ENCODE measurements at regions not wholly inside any gene's neighbourhood (a gene's known extent, or its start where the extent isn't known, plus 50 kb on each side); places are given as distances from the start of the nearest gene placed in this dataset.
"Not testable (repeated sequence)": the region's sequence is repeated elsewhere in the genome, so short reads cannot be mapped to it uniquely, and the experiment has no call there.

GRCh38 chr5:6078881-6079280 lies 299.5 kb downstream of the MED10 start:
- DNase-seq (ENCODE audit: low read depth in 3 of 3) = no peak

DNA sequence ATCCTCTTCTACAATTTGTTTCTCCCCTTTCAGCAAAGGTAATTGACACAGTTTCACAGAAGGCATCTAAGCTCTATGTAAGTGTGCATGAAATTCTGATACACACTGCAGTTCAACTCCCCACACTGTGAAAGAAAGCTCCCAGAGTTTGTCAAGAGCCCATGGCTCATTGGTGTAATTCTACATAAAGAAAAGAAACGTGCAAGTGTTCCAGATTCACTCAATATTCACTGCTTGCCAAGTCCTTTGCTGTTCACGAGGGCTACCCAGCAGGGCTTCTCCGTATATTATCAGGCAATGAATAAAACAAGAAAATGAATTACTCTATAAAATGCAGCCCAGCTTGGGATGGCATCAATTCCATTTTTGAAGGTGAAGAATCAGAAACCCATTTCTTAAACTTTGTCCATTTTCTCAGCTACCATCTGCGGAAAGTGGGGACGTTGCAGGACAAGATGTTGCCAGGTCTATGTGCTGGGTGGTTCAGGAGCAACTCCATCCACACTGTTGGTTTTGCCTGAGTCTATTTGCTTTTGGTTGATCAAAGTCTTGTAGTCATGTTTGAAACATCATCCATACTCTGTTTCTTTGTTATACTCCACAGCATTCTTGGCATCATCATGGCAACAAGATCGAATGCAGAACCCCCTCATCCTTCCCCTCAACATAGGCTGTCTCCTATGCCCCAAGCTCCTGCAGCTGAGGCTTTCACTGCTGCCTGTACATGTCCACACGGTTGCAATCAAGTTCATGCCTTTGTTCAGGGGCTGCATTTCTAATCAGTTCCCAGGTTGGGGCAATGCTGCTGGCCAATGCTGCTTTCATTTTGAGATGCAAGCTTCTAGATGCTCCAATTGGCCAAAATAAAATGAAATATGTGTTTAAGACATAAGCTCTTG lies 301.8 kb downstream of the MED10 start:
- DNase-seq (ENCODE audit: low read depth in 3 of 3) = no peak

DNA sequence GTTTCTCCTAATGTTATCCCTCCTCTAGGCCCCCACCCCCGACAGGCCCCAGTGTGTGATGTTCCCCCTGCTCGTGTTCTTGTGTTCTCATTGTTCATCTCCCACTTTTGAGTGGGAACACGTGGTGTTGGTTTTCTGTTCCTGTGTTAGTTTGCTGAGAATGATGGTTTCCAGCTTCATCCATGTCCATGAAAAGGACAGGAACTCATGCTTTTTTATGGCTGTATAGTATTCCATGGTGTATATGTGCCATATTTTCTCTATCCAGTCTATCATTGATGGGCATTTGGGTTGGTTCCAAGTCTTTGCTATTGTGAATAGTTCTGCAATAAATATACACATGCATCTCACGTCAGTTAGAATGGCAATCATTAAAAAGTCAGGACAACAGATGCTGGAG lies 305.9 kb downstream of the MED10 start:
- not testable (repeated sequence) for DNase-seq (ENCODE audit: low read depth in 3 of 3)

- DNase-seq (ENCODE audit: low read depth in 3 of 3) = no peak
Observed at GRCh38 chr5:6069496-6070185, 308.7 kb downstream of the MED10 start.

DNA sequence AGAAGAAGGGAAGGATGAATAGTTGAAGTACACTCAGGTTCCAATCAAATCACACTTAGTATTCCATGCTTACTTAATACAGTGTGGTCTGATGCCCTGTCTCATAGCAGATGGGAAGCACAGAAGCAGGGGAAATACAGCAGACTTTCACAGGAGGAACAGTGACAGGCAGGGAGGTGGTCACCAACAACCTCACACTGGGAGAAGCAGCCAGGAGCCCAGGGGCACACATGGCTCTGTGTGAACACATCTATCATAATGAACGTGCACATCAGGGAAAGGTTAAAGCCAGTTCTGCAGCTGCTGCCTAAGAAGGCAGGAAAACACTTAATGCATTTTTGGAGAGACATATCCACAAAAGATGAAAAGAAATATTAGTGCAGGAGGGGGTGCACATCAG lies 312.3 kb downstream of the MED10 start:
- no peak for DNase-seq (ENCODE audit: low read depth in 3 of 3)

GRCh38 chr5:6059137-6059800 lies 319.1 kb downstream of the MED10 start:
- no peak for DNase-seq (ENCODE audit: low read depth in 3 of 3)

DNA sequence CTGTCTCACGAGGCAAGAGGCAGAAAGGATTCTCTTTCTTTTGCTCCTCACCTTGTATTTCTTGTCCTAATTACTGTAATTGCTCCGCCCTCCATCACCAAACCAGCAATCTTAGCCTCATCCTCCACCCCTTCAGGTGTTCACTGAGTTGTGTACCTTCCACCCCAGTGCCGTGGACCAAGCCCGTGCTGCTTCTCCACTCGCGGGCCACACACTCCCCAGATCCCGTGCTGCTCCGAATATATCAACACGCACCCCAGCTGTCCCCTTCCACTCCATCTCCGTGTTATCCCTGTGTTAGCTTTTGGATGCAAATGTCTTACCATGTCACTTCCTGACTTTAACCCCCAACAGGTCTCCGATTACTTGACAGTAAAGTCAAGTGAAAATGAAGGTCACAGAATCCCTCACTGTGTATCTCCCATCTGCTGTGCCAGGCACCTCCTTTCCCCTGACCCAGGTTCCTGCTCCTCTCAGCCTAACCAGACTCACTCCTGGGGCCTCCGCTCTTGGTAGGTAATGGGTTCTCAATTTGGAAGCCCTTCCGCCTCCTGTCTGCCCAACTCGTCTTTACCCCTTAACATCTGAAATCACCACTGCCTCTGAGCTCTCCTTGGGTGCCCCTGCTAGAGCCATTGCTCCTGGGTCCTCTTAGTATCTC lies 320.2 kb downstream of the MED10 start:
- DNase-seq (ENCODE audit: low read depth in 3 of 3) = no peak

DNA sequence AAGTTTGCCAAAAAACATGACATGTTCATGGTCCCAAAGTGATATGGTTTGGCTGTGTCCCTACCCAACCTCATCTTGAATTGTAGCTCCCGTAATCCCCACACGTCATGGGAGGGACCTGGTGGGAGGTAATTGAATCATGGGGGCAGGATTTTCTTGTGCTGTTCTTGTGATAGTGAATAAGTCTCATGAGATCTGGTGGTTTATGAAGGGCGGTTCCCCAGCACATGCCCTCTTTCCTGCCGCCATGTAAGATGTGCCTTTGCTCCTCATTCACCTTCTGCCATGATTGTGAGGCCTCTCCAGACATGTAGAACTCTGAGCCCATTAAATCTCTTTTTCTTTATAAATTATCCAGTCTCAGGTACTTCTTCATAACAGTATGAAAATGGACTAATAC lies 322.1 kb downstream of the MED10 start:
- no peak for DNase-seq (ENCODE audit: low read depth in 3 of 3)

- DNase-seq (ENCODE audit: low read depth in 3 of 3) = no peak
Observed at GRCh38 chr5:6049662-6050061, 328.7 kb downstream of the MED10 start.

DNA sequence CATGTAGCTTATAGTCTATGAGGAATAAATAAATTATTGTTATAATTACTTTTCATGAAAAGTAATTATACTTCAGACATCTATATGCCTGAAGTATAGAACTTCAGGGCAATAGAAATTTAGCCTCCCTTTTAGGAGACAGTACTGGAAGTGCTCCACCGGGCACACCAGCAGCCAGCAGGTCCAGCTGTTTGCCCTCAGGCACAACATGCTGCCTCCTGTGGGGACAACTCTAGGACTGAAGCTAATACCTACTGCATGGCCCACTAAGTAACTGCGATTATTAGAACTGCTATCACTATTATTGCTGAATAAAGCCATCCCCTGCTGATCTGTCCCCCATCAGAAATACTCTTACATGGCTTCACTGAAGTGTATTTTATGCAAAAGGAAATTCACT lies 329.6 kb downstream of the MED10 start:
- DNase-seq (ENCODE audit: low read depth in 3 of 3) = no peak

GRCh38 chr5:6046296-6046967 lies 331.9 kb downstream of the MED10 start:
- no peak for DNase-seq (ENCODE audit: low read depth in 3 of 3)

GRCh38 chr5:6043491-6044310 lies 334.6 kb downstream of the MED10 start:
- no peak for DNase-seq (ENCODE audit: low read depth in 3 of 3)

DNA sequence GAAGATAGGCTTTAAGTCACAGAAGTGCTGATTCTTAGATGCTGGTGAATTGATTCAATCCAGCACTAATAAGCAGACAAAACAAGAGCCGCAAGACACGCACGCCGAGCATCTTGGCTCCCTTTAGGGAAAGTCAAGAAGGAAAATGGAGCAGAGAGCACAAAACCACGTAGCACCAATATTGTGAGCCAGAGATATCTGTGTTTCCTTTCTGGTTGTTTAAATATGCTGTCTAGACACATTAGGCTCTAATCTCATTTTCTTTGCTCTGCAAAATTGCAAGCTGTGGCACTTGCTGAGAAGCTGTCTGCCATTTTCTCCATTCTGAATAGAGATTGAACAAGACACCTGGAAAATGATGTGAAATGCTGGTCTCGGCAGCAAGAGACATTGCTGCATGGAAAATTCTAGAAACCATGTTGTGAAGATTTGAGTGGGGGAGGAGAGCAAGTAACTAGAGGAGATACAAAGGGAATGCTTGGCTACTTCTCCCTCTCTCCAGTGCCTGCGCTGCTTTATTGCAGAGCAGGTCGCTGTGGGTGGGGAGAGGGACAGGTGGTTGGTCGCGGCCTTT lies 336.3 kb downstream of the MED10 start:
- no peak for DNase-seq (ENCODE audit: low read depth in 3 of 3)

DNA sequence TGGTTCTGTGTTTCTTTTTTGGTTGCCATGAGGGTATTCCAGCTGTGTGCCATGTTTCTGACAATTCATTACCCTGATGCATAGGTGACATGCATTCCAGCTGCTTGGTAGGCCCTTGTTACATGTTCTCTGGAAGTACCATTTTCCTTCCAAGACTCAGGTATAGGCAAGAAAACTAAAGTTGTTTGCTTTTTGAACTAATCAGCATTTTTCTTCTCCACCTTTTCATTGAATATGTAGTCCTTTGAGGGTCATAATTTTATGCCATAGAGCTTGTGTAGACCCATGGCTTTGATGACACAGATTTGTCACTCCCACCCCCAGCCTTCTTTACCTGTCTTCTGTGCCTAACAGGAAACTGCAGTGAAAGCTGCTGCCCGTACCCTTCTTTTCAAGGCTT lies 339.2 kb downstream of the MED10 start:
- DNase-seq (ENCODE audit: low read depth in 3 of 3) = no peak

DNA sequence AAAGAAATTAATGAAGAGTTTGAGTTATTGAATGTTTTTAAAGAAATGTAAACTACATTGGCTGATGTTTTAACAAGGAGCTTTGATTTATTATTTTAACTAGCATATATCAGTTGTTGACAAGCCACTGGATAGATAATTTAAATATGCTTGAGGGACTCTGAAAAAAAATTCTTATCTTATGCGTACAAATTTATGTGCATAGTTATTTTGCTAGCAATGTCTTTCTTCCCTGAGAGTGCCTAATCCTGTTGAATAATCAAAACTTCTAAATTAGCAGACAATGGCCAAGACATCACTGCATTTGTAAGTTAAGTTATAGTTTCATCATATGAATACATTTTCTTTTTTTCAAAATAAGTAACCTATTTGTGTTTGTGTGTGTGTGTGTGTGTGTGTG lies 342.3 kb downstream of the MED10 start:
- DNase-seq (ENCODE audit: low read depth in 3 of 3) = no peak

- DNase-seq (ENCODE audit: low read depth in 3 of 3) = no peak
Observed at GRCh38 chr5:6029811-6030271, 348.5 kb downstream of the MED10 start.

DNA sequence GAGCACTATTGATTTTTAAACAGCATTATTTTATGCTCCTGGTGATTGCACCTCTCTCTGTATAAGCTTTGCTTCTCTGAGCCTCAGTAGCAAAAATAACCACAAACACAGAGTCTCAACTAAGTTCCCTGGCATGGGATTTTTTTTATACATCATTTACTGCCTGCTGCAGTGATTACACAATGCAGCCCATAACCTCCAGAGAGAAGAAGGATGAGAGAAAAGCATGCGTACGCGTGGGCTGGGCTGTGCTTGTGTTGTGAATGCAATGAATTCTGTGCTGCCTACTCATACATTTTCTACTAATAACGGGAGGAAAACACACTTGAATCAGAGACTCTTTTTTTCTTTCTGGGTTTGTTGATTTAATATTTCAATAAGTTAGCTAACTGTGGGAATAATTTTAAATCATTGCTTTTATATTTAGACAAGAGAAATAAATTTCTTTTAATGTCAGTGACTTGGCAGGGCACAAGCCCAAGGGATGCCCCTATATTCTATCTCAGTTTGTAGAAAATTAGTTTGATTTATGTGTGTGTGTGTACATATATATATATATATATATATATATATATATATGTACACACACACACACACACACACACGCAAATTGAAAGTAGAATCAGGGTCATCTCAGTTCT lies 351.5 kb downstream of the MED10 start:
- no peak for DNase-seq (ENCODE audit: low read depth in 3 of 3)

GRCh38 chr5:6019612-6020011 lies 358.7 kb downstream of the MED10 start:
- DNase-seq (ENCODE audit: low read depth in 3 of 3) = no peak

GRCh38 chr5:6013506-6013905 lies 364.8 kb downstream of the MED10 start:
- DNase-seq (ENCODE audit: low read depth in 3 of 3) = no peak

GRCh38 chr5:6011199-6011598 lies 367.1 kb downstream of the MED10 start:
- DNase-seq (ENCODE audit: low read depth in 3 of 3) = no peak

Measured in stimulated activated CD4-positive, alpha-beta T cell treated with anti-CD3 and anti-CD28 coated beads, TNF-alpha, amount 100 ng/mL, for 4 hours (primary cell).